ENCODE measurements at regions not wholly inside any gene's neighbourhood (a gene's known extent, or its start where the extent isn't known, plus 50 kb on each side); places are given as distances from the start of the nearest gene placed in this dataset.

DNA sequence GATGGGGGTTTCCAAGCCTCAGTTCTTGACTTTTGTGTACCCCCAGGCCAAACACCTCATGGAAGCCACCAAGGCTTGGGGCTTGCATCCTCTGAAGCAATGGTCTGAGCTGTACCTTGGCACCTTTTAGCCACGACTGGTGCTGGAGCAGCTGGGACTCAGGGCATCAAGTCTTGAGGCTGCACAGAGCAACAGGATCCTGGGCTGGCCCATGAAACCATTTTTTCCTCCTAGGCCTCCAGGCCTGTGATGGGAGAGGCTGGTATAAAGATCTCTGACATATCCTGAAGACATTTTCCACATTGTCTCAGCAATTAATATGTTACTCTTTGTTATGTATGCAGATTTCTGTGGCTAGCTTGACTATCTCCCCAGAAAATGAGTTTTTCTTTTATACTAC is 269.1 kb upstream of the TBX18 start:
- no peak for TF ChIP-seq CTCF (IDR thresholded peaks at IDR 0.05; ENCODE audit: control extremely low read depth, extremely low read depth, low read depth, missing control alignments)
- DNase-seq (ENCODE audit: extremely low spot score), result no peak
- ChIA-PET POLR2A (no interaction called here), CTCF (no interaction called here)

DNA sequence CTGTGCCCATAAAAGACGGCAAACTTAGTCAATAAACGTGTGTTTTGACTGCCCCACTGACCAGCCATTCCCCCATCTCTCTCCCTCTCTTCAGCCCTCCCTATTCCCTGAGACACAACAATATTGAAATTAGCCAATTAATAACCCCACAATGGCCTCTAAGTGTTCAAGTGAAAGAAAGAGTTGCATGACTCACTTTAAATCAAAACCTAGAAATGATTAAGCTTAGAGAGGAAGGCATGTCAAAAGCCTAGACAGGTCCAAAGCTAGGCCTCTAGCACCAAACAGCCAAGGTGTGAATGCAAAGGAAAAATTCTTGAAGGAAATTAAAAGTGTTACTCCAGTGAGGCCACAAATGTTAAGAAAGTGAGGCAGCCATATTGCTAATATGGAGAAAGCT is 261.6 kb upstream of the TBX18 start:
- ChIA-PET POLR2A (no interaction called here), CTCF (no interaction called here)
- DNase-seq (ENCODE audit: extremely low spot score), result no peak
- TF ChIP-seq CTCF (IDR thresholded peaks at IDR 0.05; ENCODE audit: control extremely low read depth, extremely low read depth, low read depth, missing control alignments), result no peak

DNA sequence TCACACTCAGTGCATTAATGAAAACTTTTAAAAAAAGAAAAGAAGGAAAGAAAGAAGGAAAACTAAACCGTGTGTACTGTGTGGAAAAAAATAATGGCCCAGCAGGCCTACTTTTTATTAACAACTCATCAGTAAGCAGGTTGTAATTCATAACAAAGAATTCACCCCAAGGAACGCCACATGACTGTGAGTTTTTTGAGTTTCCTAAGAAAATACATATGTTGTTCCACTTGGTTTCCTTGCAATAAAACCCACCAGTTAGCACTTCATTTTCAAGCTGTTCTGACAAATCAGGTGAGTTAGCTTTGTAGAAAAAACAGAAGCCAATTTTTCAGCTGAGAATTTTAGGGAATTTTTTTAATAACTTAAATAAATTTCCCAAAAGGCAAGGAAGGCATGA is 259.3 kb upstream of the TBX18 start:
- DNase-seq (ENCODE audit: extremely low spot score), result no peak
- ChIA-PET POLR2A (no interaction called here), CTCF (no interaction called here)

DNA sequence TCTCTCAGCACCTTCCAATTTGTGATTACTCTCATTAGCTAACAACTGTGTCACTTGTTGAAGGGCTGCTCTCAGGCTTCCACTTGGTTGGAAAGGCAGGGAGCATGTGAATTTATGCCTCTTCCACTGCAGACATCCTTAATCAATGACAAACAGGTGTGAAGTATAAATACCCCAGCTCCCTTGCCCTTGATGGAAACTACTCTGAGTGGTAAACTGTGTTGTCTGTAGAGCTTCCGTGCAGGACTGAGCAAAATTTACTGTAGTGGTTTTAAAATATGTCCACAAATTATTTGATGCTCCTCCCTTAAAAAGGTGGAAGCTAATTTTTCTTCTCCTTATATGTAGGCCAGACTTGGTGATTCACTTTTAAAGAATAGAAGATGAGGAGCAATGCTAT is 253.0 kb upstream of the TBX18 start:
- DNase-seq (ENCODE audit: extremely low spot score), result no peak
- ChIA-PET CTCF (no interaction called here), POLR2A (no interaction called here)
- no peak for TF ChIP-seq CTCF (IDR thresholded peaks at IDR 0.05; ENCODE audit: control extremely low read depth, extremely low read depth, low read depth, missing control alignments)

More for the DNA sequence above, 259.3 kb upstream of the TBX18 start:
- no peak for TF ChIP-seq CTCF (IDR thresholded peaks at IDR 0.05; ENCODE audit: control extremely low read depth, extremely low read depth, low read depth, missing control alignments)

GRCh38 chr6:85016726-85017125 is 252.3 kb upstream of the TBX18 start:
- DNase-seq (ENCODE audit: extremely low spot score), result no peak
- no peak for TF ChIP-seq CTCF (IDR thresholded peaks at IDR 0.05; ENCODE audit: control extremely low read depth, extremely low read depth, low read depth, missing control alignments)
- ChIA-PET CTCF (interaction anchor here (0.8 kb wide), 1 partner anchor 17 kb away, joined by 3 read pairs; no protein-coding TSS in a partner anchor), POLR2A (no interaction called here)

GRCh38 chr6:85015396-85015990 is 251.1 kb upstream of the TBX18 start:
- POLR2A ChIA-PET, result no interaction called here
- no peak for TF ChIP-seq CTCF (IDR thresholded peaks at IDR 0.05; ENCODE audit: control extremely low read depth, extremely low read depth, low read depth, missing control alignments)
- CTCF ChIA-PET, result interaction anchor here (1.0 kb wide), 1 partner anchor 22 kb away, joined by 3 read pairs; no protein-coding TSS in a partner anchor
- peak; percentile 17 for DNase-seq (ENCODE audit: extremely low spot score)

GRCh38 chr6:85010865-85011264 is 246.5 kb upstream of the TBX18 start:
- ChIA-PET POLR2A (no interaction called here), CTCF (no interaction called here)
- no peak for TF ChIP-seq CTCF (IDR thresholded peaks at IDR 0.05; ENCODE audit: control extremely low read depth, extremely low read depth, low read depth, missing control alignments)

More at GRCh38 chr6:85010865-85011264, 246.5 kb upstream of the TBX18 start:
- no peak for DNase-seq (ENCODE audit: extremely low spot score)

Data from GM10248 (cell line).